HG02840 (cell line): ENCODE measurements at regions not wholly inside any gene's neighbourhood (a gene's known extent, or its start where the extent isn't known, plus 50 kb on each side); places are given as distances from the start of the nearest gene placed in this dataset.

Experiments used
- ATAC-seq: cut with Tn5 transposase; IDR thresholded peaks from one replicate; pipeline ENCODE4 v1.9.1; 2021; ENCODE audit warnings: mild to moderate bottlenecking, moderate library complexity, moderate number of reproducible peaks; ENCODE audit not compliant: unreplicated experiment, low FRiP score

DNA sequence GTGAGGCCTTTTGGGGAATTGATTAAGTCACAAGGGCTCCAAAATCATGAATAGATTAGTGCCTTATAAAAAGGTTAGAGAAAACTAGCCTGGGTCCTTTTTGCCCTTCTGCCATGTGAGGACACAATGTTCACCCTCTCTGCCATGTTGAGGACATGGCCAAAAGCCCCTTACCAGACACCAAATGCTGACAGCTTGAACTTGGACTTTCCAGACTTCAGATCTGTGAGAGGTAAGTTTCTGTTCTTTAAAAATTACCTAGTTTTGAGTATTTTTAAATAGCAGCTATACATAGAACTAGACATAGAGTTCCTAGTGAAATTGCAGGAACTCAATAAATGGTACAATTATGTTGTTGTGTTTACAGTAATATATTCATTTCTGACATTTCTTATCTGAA, 1214.4 kb downstream of the ADGRL3 start:
- no peak for ATAC-seq

DNA sequence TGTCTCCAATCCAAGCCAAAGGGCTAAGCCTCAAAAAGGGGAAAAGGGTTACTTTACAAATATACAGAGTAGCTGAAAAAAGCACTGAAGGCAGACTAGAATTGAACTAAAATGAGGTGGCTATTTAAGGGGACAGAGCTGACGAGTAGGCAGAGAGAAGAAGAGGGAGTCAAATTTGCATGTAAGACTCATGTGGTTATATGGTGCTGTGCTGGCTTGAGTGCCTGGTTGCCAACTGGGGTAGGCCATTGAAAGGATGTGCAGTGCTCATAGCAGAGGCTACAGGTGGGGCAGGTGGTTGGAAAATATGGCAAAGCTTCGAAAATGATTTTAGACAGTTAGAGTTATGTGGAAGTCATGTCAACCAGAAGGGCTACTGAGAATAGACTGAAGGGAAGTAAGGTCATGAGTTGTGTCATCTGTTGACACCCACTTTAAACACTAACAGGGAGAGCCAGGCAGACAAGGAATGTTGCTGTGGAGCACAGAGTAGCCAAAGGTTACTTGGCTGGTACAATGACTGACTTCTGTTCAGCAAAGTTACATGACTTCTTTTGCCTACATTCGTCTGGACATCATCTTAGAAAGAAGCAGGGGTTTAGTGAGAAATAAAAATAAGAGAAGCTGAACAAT, 1210.4 kb downstream of the ADGRL3 start:
- no peak for ATAC-seq

- ATAC-seq = no peak
Observed at GRCh38 chr4:62408454-62408853, 1208.3 kb downstream of the ADGRL3 start.

- no peak for ATAC-seq
Observed at GRCh38 chr4:62407534-62407933, 1207.4 kb downstream of the ADGRL3 start.

- ATAC-seq = no peak
Observed at GRCh38 chr4:62402088-62402806, 1202.1 kb downstream of the ADGRL3 start.

DNA sequence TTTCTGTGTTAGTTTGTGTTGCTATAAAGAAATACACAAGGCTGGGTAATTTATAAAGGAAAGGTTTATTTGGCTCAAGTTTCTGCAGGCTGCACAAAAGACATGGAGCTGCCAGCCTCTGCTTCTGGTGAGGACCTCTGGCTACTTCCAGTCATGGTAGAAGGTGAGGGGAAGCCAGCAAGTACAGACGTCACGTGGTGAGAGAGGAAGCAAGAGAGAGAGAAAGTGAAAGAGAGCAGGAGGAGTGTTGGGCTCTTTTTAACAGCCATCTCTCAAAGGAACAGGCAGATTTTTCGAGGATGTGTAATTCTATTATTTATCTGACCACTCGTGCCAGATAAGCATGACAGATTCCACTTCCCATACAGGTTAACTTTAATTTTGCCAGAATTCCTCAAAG, 1199.1 kb downstream of the ADGRL3 start:
- no peak for ATAC-seq

DNA sequence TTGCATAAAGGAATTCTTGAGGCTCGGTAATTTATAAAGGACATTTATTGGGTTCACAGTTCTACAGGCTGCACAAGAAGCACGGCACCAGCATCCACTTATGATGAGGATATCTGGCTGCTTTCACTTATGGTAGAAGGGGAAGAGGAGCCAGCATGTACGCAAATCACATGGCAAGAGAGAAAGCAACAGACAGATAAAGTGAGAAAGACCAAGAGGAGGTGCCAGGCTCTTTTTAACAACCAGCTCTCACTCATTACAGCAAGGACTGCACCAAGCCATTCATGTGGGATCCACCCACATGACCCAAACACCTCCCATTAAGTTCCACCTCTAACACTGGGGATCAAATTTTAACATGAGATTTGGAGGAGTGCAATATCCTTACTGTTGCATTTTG, 1198.2 kb downstream of the ADGRL3 start:
- ATAC-seq = no peak

DNA sequence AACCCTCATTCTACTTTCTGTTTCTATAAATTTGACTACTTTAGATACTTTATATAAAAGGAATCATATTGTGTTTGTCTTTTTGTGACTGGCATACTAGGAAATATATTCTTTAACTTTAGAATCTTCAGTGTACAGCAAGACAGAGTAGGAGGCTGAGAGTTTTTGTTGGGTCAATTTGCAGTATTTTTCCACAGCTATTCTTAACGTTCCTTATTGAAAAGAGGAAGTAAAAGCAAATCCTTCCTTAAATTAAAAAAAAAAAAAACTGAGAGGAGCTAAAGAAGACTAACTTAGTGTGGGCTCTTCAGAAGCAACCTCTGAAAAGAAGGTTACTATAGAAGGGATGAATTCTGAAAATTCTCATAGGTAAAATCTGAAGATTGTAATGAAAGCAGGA, 1194.6 kb downstream of the ADGRL3 start:
- ATAC-seq = no peak

DNA sequence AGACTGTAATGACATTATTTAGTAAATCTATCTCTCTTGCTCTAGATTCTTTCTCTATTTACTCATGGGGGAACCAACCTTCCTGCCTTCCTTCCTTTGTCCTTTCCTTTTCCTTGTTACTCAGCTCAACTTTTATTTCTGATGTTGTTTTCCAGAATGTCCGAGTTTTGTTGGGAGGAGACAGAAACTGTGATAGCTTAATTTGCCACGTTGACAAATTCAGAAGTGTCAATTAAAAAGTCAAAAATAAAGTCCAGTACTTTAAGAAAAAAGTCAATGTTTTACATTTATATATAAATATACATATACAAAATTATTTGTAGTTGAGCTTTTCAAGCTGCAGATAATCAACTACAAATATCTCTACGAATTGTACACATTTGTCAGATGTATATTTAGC, 1187.7 kb downstream of the ADGRL3 start:
- ATAC-seq = no peak

DNA sequence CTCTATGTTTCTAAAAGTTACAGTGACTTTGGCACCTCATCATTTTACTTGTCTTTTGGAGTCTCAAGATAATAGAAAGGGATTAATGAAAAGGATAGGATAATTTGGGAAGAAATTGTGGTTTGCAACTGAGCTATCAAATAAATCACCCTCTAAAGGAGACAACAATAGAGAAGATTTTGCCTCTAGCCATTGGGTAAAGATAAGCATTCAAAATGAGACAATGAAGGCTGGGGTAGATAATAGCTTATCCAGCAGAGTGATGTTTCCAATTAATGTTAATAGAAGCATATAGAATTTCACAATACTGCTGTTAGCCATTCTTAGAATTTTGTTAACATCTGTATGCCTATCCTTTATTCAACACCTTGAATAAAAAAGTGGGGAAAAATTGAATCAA, 1177.6 kb downstream of the ADGRL3 start:
- no peak for ATAC-seq

DNA sequence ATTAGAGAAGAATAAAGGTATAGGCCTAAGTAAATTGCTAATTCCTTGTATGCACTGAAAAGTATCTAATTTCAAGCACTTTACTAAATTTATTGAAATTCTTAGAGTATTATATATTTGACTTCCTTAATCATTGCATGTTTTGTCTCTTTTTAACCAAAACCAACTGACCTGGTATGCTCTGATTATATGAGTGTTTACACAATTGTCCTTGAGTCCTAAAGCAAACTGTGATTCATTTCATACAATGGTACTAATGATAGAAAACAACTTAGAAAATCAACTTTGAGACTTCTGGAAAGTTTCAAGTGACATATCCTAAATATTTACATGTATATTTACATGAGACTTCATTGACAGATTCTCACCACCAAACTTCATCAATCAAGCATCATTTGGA, 1177.1 kb downstream of the ADGRL3 start:
- no peak for ATAC-seq

GRCh38 chr4:62366939-62367338, 1166.8 kb downstream of the ADGRL3 start:
- no peak for ATAC-seq

GRCh38 chr4:62360156-62360545, 1160.0 kb downstream of the ADGRL3 start:
- ATAC-seq = no peak

- ATAC-seq = no peak
Observed at GRCh38 chr4:62359441-62360155, 1159.5 kb downstream of the ADGRL3 start.

DNA sequence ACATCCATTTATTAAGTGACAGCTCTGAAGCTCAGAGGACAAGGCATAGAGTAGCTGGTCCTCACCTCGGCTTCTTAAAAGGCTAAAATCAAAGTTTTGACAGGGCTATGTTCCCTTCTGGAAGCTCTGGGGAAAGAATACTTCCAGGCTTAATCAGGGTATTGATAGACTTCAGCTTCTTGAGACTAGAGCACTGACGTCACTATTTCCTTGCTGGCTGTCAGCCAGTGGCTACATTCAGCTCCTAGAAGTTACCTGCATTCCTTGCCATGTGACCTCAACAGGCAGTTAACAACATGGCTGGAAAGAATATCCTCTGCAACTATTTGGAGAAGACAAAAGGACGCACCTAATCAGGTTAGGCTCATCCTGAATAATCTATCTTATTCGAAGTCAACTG, 1144.8 kb downstream of the ADGRL3 start:
- no peak for ATAC-seq

DNA sequence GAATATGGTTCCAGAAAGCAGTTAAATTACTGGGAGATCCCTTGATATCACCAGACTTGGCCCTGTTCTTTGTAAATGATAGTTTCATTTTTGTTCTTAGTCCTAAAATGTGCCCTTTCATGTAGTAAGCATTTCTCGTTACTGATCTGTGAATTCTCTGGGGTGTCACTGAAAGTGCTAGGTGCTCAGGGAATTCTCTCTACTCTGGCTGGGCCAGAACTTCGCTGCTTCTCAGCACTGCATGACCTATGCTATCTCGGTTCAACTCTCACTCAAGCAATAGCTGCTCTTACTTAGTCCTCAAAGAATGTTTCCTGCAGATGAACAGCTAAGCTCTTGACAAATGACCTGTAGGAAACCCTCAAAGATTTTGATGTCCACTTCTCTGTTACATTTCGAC, 1144.3 kb downstream of the ADGRL3 start:
- no peak for ATAC-seq

DNA sequence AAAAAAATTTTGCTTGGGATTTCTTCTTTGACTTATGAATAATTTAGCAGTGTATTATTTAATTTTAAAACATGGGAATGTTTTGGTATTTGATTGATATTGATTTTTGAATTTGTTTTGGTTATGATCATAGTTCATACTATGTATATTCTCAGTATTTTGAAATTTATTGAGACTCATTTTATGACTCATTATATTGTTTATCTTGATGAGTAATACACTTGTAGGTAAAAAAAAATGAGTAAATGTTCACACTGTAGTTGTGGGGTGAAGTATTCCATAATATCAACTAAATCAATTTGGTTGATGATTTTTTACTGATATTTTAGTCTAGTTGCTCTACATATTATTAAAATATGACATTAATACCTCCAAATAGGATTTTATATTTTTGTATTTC, 1142.2 kb downstream of the ADGRL3 start:
- no peak for ATAC-seq

- ATAC-seq = no peak
Observed at GRCh38 chr4:62328526-62328925, 1128.4 kb downstream of the ADGRL3 start.

DNA sequence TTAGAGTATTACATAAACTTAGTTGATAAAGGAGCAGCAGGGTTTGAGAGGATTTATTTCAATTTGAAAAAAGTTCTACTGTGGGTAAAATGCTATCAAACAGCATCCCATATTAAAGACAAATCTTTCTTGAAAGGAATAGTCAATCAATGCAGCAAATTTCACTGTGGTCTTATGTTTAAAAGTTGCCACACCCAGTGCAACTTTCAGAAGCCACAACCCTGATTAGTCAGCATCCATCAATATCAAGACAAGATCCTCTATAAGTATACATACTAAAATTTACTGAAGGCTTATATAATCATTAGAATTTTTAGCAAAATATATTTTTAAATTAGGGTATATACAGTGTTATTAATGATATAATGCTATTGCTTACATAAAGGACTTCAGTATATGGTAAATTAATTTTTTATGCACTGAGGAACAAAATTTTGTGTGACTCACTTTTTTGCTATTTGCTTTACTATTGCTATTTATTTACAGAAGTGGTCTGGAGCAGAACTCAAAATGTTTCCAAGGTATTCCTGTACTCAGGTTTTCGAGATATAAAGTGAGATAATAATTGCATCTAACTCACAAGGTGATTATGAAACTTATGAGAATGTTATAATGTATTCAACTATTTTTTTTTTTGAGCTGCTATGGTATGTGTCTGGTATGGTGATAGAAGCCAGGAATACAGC, 1127.6 kb downstream of the ADGRL3 start:
- ATAC-seq = no peak

DNA sequence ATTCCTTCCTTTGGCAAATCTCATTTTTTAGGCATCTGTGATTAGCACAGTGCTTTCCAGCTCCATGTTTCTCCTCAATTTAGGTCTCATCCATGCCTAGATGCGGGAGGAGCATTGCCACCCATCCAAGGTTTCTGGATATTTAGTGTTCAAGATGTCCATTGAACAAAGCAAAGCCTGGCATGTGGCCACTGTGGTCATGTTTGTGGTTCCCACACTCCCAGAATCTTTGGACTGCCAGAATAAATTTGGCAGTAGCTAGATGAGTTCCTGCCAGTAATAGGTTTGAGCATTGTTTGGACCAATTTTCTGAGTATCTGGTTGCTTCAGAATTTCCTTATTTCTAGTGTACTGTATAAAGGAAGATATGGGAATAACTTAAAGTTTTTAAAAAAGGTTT, 1124.1 kb downstream of the ADGRL3 start:
- no peak for ATAC-seq

GRCh38 chr4:62320612-62321011, 1120.5 kb downstream of the ADGRL3 start:
- no peak for ATAC-seq
